BE2C (cell line): ENCODE measurements at regions not wholly inside any gene's neighbourhood (a gene's known extent, or its start where the extent isn't known, plus 50 kb on each side); places are given as distances from the start of the nearest gene placed in this dataset.

Experiments used
- DNase-seq: peaks from one replicate; pipeline ENCODE4 v3.0.0-alpha.2; 2020
- H3K27me3 ChIP-seq: fragments of 250-450 bp; sonication (Bioruptor Pico); 2 replicates; pipeline ENCODE4 v1.5.1; 2020; ENCODE audit warnings: mild to moderate bottlenecking
- H3K36me3 ChIP-seq: fragments of 250-450 bp; sonication (Bioruptor Pico); 2 replicates; pipeline ENCODE4 v1.5.1; 2020; ENCODE audit warnings: mild to moderate bottlenecking
- H3K4me1 ChIP-seq: fragments of 250-450 bp; sonication (Bioruptor Pico); 2 replicates; pipeline ENCODE4 v1.5.1; 2020
- H3K4me3 ChIP-seq: 2 replicates; pipeline ENCODE4 v1.5.1; 2011; ENCODE audit warnings: low read depth, low read length
- H3K9me3 ChIP-seq: fragments of 250-450 bp; sonication (Bioruptor Pico); 2 replicates; pipeline ENCODE4 v1.5.1; 2020
- TF ChIP-seq, protein P1 (sequence below): IDR thresholded peaks from 2 replicates; pipeline ENCODE4 v1.5.1; 2012; ENCODE audit warnings: mild to moderate bottlenecking, low read depth, low read length

DNA sequence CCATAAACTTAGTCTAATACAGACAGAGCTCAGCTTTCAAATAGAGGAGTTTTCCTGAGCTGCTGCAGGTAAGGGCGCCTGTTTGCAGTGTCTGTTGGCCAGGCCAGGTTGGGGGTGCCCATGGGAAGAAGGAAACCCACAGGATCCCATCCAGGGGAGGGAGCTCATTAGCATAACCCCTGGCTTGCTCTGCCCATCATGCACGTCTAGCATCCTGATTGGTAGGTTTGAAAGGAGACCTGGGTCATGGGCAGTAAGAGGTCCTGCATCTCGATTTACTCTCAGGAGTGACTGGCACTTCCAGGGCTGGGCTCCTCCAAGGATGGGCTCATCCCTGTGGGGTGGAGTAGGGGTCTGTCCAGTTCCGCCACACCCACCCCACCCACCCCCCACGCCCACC lies 103.7 kb upstream of the CLDN14 start:
- no peak for DNase-seq
- Histone ChIP-seq H3K9me3 (no peaks in the 10 kb centered on the region), H3K4me3 (no peak overlapping the region), H3K27me3 (peaks cover 17% of the 10 kb centered on the region), H3K36me3 (no peaks in the 10 kb centered on the region), H3K4me1 (no peaks in the 10 kb centered on the region)
- TF ChIP-seq, protein P1, sequence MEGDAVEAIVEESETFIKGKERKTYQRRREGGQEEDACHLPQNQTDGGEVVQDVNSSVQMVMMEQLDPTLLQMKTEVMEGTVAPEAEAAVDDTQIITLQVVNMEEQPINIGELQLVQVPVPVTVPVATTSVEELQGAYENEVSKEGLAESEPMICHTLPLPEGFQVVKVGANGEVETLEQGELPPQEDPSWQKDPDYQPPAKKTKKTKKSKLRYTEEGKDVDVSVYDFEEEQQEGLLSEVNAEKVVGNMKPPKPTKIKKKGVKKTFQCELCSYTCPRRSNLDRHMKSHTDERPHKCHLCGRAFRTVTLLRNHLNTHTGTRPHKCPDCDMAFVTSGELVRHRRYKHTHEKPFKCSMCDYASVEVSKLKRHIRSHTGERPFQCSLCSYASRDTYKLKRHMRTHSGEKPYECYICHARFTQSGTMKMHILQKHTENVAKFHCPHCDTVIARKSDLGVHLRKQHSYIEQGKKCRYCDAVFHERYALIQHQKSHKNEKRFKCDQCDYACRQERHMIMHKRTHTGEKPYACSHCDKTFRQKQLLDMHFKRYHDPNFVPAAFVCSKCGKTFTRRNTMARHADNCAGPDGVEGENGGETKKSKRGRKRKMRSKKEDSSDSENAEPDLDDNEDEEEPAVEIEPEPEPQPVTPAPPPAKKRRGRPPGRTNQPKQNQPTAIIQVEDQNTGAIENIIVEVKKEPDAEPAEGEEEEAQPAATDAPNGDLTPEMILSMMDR: no peak

DNA sequence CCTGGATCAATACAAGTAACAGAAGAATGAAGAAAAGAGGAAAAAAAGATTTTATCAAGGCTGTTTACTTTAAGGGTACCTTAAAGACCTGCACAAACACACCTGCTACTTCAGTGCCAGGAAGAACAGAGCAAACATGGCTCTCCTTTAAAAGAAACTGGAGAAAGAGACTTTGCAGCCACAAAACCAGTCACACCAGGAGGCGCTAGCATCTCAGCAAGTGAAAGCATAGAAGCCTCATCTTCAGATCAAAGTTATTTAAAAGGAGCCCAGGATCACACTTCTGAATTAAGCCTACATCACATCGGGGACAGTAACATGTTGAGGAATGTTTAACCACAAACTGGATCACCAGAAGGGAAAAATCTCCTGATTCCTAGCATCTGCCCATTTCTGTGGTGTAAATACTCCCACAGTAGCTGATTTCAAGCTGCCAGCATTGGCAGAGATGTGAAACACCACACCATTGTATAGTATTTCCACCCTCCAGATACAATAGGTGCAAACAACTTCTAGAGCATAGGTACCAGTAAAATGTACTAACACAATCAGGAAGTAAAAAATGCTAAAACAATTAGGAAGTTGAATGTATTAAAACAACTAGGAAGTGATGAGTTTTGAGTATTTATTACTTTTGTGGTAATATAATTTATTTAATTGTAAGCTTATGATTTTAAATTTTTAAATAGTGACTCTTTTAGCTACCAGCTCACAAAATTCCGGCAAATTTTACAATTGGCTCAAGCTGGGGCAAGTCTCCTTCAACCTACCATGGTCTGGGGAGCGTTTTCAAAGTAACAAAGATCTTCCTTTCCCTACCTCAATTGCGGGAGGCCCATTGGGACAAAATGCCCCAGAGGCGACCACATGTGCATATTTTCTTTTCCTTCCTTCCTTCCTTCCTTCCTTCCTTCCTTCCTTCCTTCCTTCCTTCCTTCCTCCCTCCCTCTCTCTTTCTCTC lies 105.3 kb upstream of the CLDN14 start:
- Histone ChIP-seq H3K4me3 (no peak overlapping the region), H3K4me1 (no peaks in the 10 kb centered on the region), H3K9me3 (no peaks in the 10 kb centered on the region; the same call in 1 of the 2 replicates), H3K36me3 (no peaks in the 10 kb centered on the region), H3K27me3 (peaks cover 21% of the 10 kb centered on the region)
- DNase-seq: no peak
- TF ChIP-seq, protein P1: no peak; the same call in 1 of the 2 replicates

DNA sequence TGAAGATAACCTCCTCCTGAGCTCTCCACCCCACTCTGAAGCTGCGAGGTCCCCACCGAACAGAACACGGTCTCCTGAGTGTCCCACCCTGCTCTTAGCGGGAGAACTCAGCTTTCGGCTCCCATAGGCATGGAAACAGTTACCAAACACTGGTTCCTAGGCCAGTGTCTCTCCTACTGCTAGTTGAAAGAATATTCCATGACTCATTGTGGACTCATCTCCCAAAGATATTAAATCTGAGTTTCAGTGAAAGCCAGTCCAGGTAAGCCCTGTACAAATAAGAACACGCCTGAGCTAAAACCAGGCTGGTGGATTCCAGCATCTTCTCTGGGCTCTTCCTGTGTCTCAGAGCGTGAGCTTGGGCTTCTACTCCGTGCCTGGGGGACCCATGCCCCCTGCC lies 107.5 kb upstream of the CLDN14 start:
- Histone ChIP-seq H3K27me3 (peaks cover 13% of the 10 kb centered on the region), H3K4me3 (no peak overlapping the region), H3K9me3 (no peaks in the 10 kb centered on the region; the same call in 1 of the 2 replicates), H3K4me1 (no peaks in the 10 kb centered on the region), H3K36me3 (no peaks in the 10 kb centered on the region)
- no peak for DNase-seq
- TF ChIP-seq, protein P1: no peak

DNA sequence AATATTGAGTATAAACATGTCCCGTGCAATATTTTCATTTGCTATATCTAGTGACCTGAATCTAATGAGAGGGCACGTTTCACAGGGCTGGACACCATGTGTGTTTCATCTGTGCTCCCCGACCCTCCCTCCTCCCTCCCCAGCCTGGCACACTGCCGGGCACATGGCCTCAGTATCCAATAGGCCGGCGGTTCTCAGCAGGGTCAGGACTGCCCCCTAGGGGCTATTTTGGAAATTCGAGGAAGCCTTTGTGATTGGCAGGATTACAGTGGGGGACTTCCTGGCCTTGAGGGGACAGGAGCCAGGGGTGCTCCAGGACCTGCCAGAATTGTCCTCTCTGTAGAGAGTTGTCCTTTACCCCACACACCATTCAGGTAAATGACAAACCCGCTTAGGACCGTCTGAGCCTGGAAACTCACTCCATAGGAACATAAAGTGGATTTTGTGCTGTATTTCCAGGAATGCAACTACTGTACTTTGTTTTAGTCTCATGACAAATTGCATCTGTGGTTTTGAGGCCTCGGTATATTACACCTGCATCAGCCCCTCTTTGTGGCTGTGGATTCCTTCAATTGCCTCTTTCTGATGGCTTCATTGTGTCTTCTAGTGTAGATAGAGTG lies 109.5 kb upstream of the SIM2 start:
- H3K27me3 ChIP-seq: peaks cover 13% of the 10 kb centered on the region
- H3K36me3 ChIP-seq: no peaks in the 10 kb centered on the region
- TF ChIP-seq, protein P1: peak; percentile 57
- DNase-seq: peak; percentile 42
- no peaks in the 10 kb centered on the region; the same call in 1 of the 2 replicates for H3K9me3 ChIP-seq
- no peak overlapping the region for H3K4me3 ChIP-seq
- H3K4me1 ChIP-seq: no peaks in the 10 kb centered on the region

DNA sequence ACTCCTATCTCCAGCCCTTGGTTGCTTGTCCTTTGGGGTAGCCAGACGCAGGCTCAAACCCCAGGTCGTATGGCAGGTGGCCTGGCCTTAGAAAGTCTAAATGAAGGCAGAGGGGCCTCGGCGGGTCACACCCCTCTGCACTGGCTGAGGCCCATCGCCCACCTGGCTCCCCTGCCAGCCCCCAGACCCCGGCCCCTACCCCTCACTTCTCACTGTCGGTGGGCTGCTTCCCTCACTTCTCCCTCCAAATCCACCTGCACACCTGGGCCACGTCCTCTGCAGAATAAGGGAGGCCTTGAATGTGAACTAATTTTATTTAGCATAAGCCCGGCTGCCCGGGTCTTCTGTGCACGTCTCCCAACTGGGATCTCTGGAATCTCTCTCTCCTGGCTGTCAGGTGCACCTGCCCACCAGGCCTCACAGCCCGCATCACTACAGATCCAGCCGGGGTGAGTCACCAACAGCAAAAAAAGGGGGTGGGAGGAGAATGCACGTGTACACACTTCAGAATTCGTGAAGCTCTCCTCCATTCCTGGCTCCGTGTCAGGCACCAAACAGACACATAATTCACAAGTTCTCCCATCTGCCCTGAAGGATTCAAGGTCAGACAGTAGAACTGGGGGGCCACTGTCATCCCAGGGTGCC lies 107.5 kb upstream of the SIM2 start:
- no peak overlapping the region for H3K4me3 ChIP-seq
- no peaks in the 10 kb centered on the region for H3K36me3 ChIP-seq
- TF ChIP-seq, protein P1: no peak
- H3K4me1 ChIP-seq: no peaks in the 10 kb centered on the region
- no peaks in the 10 kb centered on the region; the same call in 1 of the 2 replicates for H3K9me3 ChIP-seq
- peaks cover 13% of the 10 kb centered on the region for H3K27me3 ChIP-seq
- DNase-seq: no peak
